ENCODE measurements at regions not wholly inside any gene's neighbourhood (a gene's known extent, or its start where the extent isn't known, plus 50 kb on each side); places are given as distances from the start of the nearest gene placed in this dataset.
"Not testable (repeated sequence)": the region's sequence is repeated elsewhere in the genome, so short reads cannot be mapped to it uniquely, and the experiment has no call there.

- FAIRE-seq; DNase-seq (ENCODE audit: insufficient read length, low spot score): not testable (repeated sequence)
Measured at GRCh38 chr2:111579500-111580134, 304.4 kb downstream of the ANAPC1 start.

GRCh38 chr2:111580616-111581015 is 303.4 kb downstream of the ANAPC1 start:
- not testable (repeated sequence) for FAIRE-seq; DNase-seq (ENCODE audit: insufficient read length, low spot score)

DNA sequence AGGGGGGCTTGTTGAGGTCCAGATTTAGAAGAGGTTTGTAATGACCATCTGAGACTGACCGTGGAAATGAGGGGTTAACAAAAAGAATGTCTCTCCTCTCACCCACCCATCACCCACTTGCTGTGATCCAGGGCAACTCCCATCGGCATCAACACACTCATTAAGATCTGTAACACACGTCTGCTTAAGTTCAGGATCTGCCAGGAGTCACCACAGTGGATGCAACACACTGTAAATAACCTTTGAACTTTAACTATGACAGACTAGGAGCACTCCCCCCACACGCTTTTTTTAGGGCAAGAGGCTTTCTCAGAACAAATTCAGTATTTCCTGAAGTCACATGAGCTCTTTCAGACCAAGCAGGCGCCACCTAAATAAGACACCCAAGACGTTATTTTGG is 301.9 kb downstream of the ANAPC1 start:
- not testable (repeated sequence) for DNase-seq (ENCODE audit: insufficient read length, low spot score); FAIRE-seq

GRCh38 chr2:111583480-111583879 is 300.5 kb downstream of the ANAPC1 start:
- not testable (repeated sequence) for FAIRE-seq; DNase-seq (ENCODE audit: insufficient read length, low spot score)

- FAIRE-seq; DNase-seq (ENCODE audit: insufficient read length, low spot score): not testable (repeated sequence)
Measured at GRCh38 chr2:111584540-111584939, 299.5 kb downstream of the ANAPC1 start.

- not testable (repeated sequence) for DNase-seq (ENCODE audit: insufficient read length, low spot score); FAIRE-seq
Measured at GRCh38 chr2:111584950-111585349, 299.0 kb downstream of the ANAPC1 start.

DNA sequence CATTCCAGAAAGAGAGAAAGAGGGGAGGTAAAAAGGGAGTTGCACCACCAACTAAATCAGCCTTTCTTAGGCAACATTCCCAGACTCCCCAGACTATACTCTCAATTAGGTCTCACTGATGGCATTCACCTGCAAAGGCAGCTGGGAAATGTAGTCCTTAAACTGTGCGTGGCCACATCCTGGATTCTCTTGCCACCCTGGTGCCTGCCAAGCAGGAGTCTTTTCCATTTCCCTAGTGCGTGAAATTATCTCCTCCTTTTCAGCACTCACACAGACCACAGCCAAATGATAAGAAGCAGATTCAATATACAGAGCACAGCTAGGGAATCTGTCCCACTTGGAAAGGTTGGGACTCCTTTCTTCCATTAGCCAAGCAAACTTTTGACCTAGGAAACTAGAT is 298.0 kb downstream of the ANAPC1 start:
- not testable (repeated sequence) for FAIRE-seq; DNase-seq (ENCODE audit: insufficient read length, low spot score)

GRCh38 chr2:111595072-111595471 is 288.9 kb downstream of the ANAPC1 start:
- not testable (repeated sequence) for DNase-seq (ENCODE audit: insufficient read length, low spot score); FAIRE-seq

GRCh38 chr2:111596808-111597705 is 286.9 kb downstream of the ANAPC1 start:
- DNase-seq (ENCODE audit: insufficient read length, low spot score); FAIRE-seq: not testable (repeated sequence)

DNA sequence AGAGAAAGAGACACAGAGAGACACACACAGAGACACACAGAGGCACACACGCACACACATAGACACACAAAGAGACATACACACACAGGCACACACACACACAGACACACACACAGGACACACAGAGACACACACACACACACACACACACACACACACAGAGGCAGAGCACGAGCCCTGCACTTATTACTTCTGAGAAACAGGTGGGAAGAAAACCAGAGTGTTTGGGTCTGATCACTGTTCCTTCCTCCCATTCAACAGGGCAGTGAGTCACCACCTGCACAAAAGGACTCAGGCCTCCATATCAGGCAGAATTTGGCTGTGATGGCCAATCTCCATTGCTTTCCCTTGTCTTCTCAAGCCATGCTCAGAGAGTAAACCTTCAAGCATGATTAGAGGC is 285.0 kb downstream of the ANAPC1 start:
- FAIRE-seq; DNase-seq (ENCODE audit: insufficient read length, low spot score): not testable (repeated sequence)

- FAIRE-seq; DNase-seq (ENCODE audit: insufficient read length, low spot score): not testable (repeated sequence)
Measured at GRCh38 chr2:111602259-111602658, 281.7 kb downstream of the ANAPC1 start.

- DNase-seq (ENCODE audit: insufficient read length, low spot score); FAIRE-seq: not testable (repeated sequence)
Measured at GRCh38 chr2:111605798-111606197, 278.2 kb downstream of the ANAPC1 start.

DNA sequence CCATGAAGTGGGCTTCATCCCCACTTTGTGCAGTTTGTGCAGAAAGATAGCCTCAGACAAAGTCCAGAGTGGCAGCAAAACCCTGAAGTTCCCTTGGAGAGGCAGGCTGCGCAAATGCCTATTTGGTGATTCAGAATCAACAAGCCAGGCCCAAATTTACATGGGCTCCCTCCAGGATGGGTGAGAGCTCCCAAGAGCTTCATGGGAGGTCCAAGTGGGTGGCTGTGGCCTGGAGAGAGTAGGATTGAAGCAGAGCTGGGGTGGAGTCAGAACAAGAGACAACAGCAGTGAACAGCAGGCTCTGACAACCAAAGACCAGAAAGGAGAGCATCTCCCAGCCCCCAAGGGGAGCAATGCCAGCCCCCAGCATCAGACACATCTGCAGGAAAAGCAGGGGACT is 277.4 kb downstream of the ANAPC1 start:
- FAIRE-seq; DNase-seq (ENCODE audit: insufficient read length, low spot score): not testable (repeated sequence)

- FAIRE-seq; DNase-seq (ENCODE audit: insufficient read length, low spot score): not testable (repeated sequence)
Measured at GRCh38 chr2:111609146-111609844, 274.7 kb downstream of the ANAPC1 start.

DNA sequence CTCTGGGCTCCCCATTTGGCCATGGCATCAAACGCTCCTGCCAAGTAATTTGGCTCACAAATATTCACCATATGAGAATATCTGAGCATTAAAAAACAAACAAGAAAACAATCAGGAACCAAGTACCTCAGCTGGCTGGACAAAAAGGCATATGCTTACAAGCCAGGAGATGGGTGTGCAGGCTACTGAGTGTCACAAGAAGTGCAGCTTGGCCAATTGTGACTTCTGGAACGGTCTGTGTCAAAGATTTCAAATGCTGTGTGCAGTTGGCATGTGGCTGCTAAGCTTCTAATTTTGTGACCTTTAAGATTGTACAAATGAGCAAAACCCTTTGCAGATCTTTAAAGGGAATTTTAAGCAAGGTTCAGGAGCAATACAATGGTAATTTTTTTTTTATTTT is 274.0 kb downstream of the ANAPC1 start:
- not testable (repeated sequence) for DNase-seq (ENCODE audit: insufficient read length, low spot score); FAIRE-seq

Measured in GM12891 (cell line).